Transverse colon (tissue), 4 donors: ENCODE measurements at regions not wholly inside any gene's neighbourhood (a gene's known extent, or its start where the extent isn't known, plus 50 kb on each side); places are given as distances from the start of the nearest gene placed in this dataset.

Experiments
- DNase-seq: peaks from one replicate; pipeline ENCODE4 v3.0.0-alpha.2; 2019
- H3K27ac ChIP-seq, 4 donors: fragments of 200-600 bp; sonication (generic); 2 replicates each; pipeline ENCODE4 v1.5.1; 2016 to 2018; ENCODE audit warnings: inconsistent platforms in 4 of 4
- H3K27me3 ChIP-seq: fragments of 200-600 bp; sonication (generic); 2 replicates; pipeline ENCODE4 v1.5.1; 2017; ENCODE audit warnings: inconsistent platforms
- H3K36me3 ChIP-seq, 4 donors: fragments of 200-600 bp; sonication (generic); 2 replicates each; pipeline ENCODE4 v1.5.1; 2017 to 2019; ENCODE audit warnings: inconsistent platforms in 4 of 4
- H3K4me1 ChIP-seq, 4 donors: fragments of 200-600 bp; sonication (generic); 2 replicates each; pipeline ENCODE4 v1.5.1; 2017 to 2020; ENCODE audit warnings: inconsistent platforms in 4 of 4
- H3K4me3 ChIP-seq, 4 donors: fragments of 200-600 bp; sonication (generic); 1 replicate in 1 of 4; 2 replicates in 3 of 4; pipeline versions ENCODE4 v1.5.1 to v1.6.1; 2017 to 2019; ENCODE audit warnings: inconsistent platforms in 4 of 4
- H3K9me3 ChIP-seq, 2 donors: fragments of 200-600 bp; sonication (generic); 2 replicates each; pipeline ENCODE4 v1.5.1; 2017 to 2019; ENCODE audit warnings: inconsistent platforms in 2 of 2
- CTCF ChIP-seq, 5 experiments: fragments of 200-600 bp in 3 of 5; fragments of 450-650 bp in 2 of 5; sonication (generic) in 3 of 5; IDR thresholded peaks; 1 replicate in 2 of 5; 2 replicates in 3 of 5; pipeline ENCODE4 v1.5.1; 2016 to 2017; ENCODE audit warnings: antibody characterized with exemption in 5 of 5, inconsistent platforms in 3 of 5, mild to moderate bottlenecking in 2 of 5, moderate library complexity in 1 of 5
- EP300 ChIP-seq: sonication (generic); formaldehyde crosslinking; IDR thresholded peaks from one replicate; pipeline ENCODE4 v1.6.1; 2017; ENCODE audit warnings: antibody characterized with exemption, low read depth
- POLR2A ChIP-seq: fragments of 450-650 bp; IDR thresholded peaks from one replicate; pipeline ENCODE4 v1.6.1; 2016; ENCODE audit warnings: antibody characterized with exemption, mild to moderate bottlenecking, moderate library complexity
- POLR2AphosphoS5 ChIP-seq, 3 donors: sonication (generic); formaldehyde crosslinking; IDR thresholded peaks; one replicate each; pipeline ENCODE4 v1.6.1; 2016; ENCODE audit warnings: antibody characterized with exemption in 3 of 3
- WGBS, 2 donors: methylation state at CpG; one replicate each; pipeline ENCODE4 v1.1.5; 2018; ENCODE audit warnings: low coverage in 1 of 2; 5-methylcytosine and 5-hydroxymethylcytosine counted together
- in situ Hi-C, 4 donors: fragments of 200-750 bp; cut with MboI; loops; one replicate each; pipeline versions ENCODE4 v1.15.0 to v1.15.1; 2017; ENCODE audit warnings: low sequenced_read_pairs in 3 of 4, low pct_ligation_motif_present in 1 of 4, low pct_unique_long_range_greater_than_20kb in 1 of 4
- intact Hi-C: fragments of 100-400 bp; cut with DNase I; formaldehyde crosslinking; loops from one replicate; pipeline ENCODE4 v1.15.1; 2023; ENCODE audit warnings: low total_unique reads

GRCh38 chr2:145820651-145821050, 1300.7 kb upstream of the ZEB2 start:
- Histone ChIP-seq H3K27ac (no peak overlapping the region), H3K27me3 (no peaks in the 10 kb centered on the region), H3K9me3 (no peaks in the 10 kb centered on the region), H3K4me1 (no peaks in the 10 kb centered on the region), H3K4me3 (no peak overlapping the region), H3K36me3 (no peaks in the 10 kb centered on the region)
- intact Hi-C loops: no loop called here
- TF ChIP-seq POLR2AphosphoS5 (IDR thresholded peaks at IDR 0.05) (no peak), CTCF (IDR thresholded peaks at IDR 0.05) (no peak), POLR2A (no peak), EP300 (no peak)
- in situ Hi-C loops: no loop called here
- DNase-seq: no peak

GRCh38 chr2:145818890-145819504, 1299.1 kb upstream of the ZEB2 start:
- intact Hi-C loops: no loop called here

GRCh38 chr2:145815933-145816332, 1296.0 kb upstream of the ZEB2 start:
- TF ChIP-seq POLR2AphosphoS5 (IDR thresholded peaks at IDR 0.05): no peak
- TF ChIP-seq EP300: no peak
- no peak for TF ChIP-seq CTCF (IDR thresholded peaks at IDR 0.05)
- no peak for TF ChIP-seq POLR2A
- intact Hi-C loops (no loop called here), in situ Hi-C loops (no loop called here)
- DNase-seq: no peak
- Histone ChIP-seq H3K36me3 (no peaks in the 10 kb centered on the region), H3K9me3 (no peaks in the 10 kb centered on the region), H3K27me3 (no peaks in the 10 kb centered on the region), H3K4me1 (no peaks in the 10 kb centered on the region), H3K27ac (no peak overlapping the region), H3K4me3 (no peak overlapping the region)
- WGBS, 2 donors: 67 to 85% methylated on average over 1 of the region's 1 CpG

More at GRCh38 chr2:145818890-145819504, 1299.1 kb upstream of the ZEB2 start:
- Histone ChIP-seq H3K4me3 (no peak overlapping the region), H3K27ac (no peak overlapping the region), H3K9me3 (no peaks in the 10 kb centered on the region), H3K36me3 (no peaks in the 10 kb centered on the region), H3K4me1 (no peaks in the 10 kb centered on the region), H3K27me3 (no peaks in the 10 kb centered on the region)
- in situ Hi-C loops: no loop called here
- no peak for DNase-seq
- no peak for TF ChIP-seq CTCF (IDR thresholded peaks at IDR 0.05)
- TF ChIP-seq EP300: no peak
- TF ChIP-seq POLR2A: no peak
- no peak for TF ChIP-seq POLR2AphosphoS5 (IDR thresholded peaks at IDR 0.05)

GRCh38 chr2:145813481-145813880, 1293.6 kb upstream of the ZEB2 start:
- DNase-seq: no peak
- Histone ChIP-seq H3K4me1 (no peaks in the 10 kb centered on the region), H3K36me3 (no peaks in the 10 kb centered on the region), H3K9me3 (no peaks in the 10 kb centered on the region), H3K27me3 (no peaks in the 10 kb centered on the region), H3K4me3 (no peak overlapping the region), H3K27ac (no peak overlapping the region)
- in situ Hi-C loops (no loop called here), intact Hi-C loops (no loop called here)
- WGBS, 2 donors: 25 to 56% methylated on average over 3 of the region's 3 CpGs
- TF ChIP-seq CTCF (IDR thresholded peaks at IDR 0.05) (no peak), EP300 (no peak), POLR2A (no peak), POLR2AphosphoS5 (IDR thresholded peaks at IDR 0.05) (no peak)
